Epithelial cell of esophagus (primary cell): ENCODE measurements at regions not wholly inside any gene's neighbourhood (a gene's known extent, or its start where the extent isn't known, plus 50 kb on each side); places are given as distances from the start of the nearest gene placed in this dataset.
"Not testable (repeated sequence)": the region's sequence is repeated elsewhere in the genome, so short reads cannot be mapped to it uniquely, and the experiment has no call there.

Experiments used
- DNase-seq: peaks from one replicate; pipeline ENCODE4 v3.0.0; 2010; ENCODE audit warnings: low read depth
- H3K4me3 ChIP-seq: 2 replicates; pipeline ENCODE4 v1.5.1; 2011; ENCODE audit warnings: mild to moderate bottlenecking, low read length, control low read depth
- TF ChIP-seq, protein P1 (sequence below): IDR thresholded peaks from 2 replicates; pipeline ENCODE4 v1.5.1; 2011; ENCODE audit warnings: low read depth, mild to moderate bottlenecking, low read length, control low read depth, inconsistent platforms; ENCODE audit not compliant: insufficient read depth; ENCODE audit errors: missing control alignments

- H3K4me3 ChIP-seq = no peak overlapping the region
Measured at GRCh38 chr9:104287253-104287878, 193.3 kb downstream of the SMC2 start.

DNA sequence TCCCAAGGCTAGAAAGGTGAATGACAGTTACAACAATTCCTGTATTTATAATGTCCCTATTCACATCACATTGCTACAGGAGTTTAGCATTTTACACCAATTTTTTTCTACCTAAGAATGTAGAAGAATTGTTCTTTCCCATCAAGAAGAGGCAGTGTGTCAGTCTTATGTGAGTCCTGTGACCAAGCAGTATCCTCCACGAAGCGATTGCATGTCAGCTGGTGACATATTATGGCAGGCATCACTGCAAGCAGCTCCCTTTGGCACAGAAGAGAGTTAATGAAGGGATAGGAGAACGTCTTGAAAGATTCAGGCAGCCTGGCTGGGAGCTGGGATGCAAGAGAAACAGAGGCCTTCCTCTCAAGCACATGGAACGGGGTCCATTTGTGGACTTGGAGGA, 199.8 kb downstream of the SMC2 start:
- DNase-seq = no peak
- TF ChIP-seq, protein P1, sequence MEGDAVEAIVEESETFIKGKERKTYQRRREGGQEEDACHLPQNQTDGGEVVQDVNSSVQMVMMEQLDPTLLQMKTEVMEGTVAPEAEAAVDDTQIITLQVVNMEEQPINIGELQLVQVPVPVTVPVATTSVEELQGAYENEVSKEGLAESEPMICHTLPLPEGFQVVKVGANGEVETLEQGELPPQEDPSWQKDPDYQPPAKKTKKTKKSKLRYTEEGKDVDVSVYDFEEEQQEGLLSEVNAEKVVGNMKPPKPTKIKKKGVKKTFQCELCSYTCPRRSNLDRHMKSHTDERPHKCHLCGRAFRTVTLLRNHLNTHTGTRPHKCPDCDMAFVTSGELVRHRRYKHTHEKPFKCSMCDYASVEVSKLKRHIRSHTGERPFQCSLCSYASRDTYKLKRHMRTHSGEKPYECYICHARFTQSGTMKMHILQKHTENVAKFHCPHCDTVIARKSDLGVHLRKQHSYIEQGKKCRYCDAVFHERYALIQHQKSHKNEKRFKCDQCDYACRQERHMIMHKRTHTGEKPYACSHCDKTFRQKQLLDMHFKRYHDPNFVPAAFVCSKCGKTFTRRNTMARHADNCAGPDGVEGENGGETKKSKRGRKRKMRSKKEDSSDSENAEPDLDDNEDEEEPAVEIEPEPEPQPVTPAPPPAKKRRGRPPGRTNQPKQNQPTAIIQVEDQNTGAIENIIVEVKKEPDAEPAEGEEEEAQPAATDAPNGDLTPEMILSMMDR = no peak
- no peak overlapping the region for H3K4me3 ChIP-seq

More at GRCh38 chr9:104287253-104287878, 193.3 kb downstream of the SMC2 start:
- TF ChIP-seq, protein P1 = no peak
- no peak for DNase-seq

GRCh38 chr9:104300124-104300523, 203.9 kb upstream of the OR13F1 start:
- TF ChIP-seq, protein P1 = no peak
- no peak overlapping the region for H3K4me3 ChIP-seq
- no peak for DNase-seq

DNA sequence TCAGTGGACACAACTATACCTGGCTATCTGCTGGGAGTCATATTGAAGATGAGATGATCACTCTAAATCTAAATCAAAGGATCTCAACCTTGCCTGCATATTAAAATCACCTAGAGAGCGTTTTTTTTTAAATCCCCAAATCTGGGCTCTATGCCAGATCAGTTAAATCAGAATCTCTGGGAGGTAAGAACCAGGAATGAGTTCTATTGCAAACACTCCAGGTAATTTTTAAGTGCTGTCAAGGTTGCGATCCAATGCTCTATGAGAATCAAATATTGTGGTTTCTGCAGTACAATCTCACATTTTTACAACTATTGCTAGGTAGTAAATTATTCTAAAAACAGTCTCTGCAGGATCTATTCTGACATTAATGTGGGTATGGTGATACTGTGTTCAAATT, 202.3 kb upstream of the OR13F1 start:
- TF ChIP-seq, protein P1 = no peak
- H3K4me3 ChIP-seq = no peak overlapping the region
- DNase-seq = no peak

- H3K4me3 ChIP-seq = no peak overlapping the region
- DNase-seq = no peak
- TF ChIP-seq, protein P1 = no peak
Measured at GRCh38 chr9:104302775-104303174, 201.3 kb upstream of the OR13F1 start.

GRCh38 chr9:104304925-104305324, 199.1 kb upstream of the OR13F1 start:
- TF ChIP-seq, protein P1 = no peak
- no peak for DNase-seq
- no peak overlapping the region for H3K4me3 ChIP-seq

DNA sequence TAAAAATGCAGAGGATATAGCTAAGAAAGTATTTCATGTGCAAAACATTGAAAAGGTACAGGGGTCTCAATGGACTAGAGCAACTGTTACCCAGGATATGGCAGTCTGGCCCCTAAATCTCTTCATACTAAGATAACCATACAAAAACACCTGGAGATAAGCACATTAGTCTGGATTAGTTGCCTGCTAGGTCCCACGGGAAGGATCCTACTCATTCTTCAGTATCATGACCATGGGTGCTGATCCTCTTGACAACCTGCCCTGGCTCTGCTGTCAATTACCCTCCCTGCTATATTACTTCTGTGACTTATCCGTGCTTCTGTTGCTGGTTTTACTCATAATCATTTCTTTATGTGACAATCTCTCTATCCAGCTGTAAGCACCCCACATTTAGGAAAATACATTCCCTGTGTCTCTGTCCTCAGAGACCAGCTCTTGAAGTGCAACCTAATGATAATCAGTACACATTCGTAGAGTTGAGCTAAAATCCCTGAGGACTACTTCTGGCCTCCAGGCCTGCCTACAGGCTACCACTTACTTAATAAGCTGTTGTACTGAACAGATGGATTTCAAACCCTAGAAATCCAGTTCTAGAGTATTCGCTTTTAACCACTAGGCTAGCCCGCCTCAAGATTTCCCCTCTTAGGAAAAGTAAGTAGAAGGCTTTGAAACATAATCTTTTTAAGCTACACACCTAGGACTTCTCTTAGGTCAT, 190.5 kb upstream of the OR13F1 start:
- TF ChIP-seq, protein P1 = no peak
- H3K4me3 ChIP-seq = no peak overlapping the region
- DNase-seq = no peak

GRCh38 chr9:104316201-104317009, 187.7 kb upstream of the OR13F1 start:
- not testable (repeated sequence) for DNase-seq, H3K4me3 ChIP-seq
